ENCODE measurements at regions not wholly inside any gene's neighbourhood (a gene's known extent, or its start where the extent isn't known, plus 50 kb on each side); places are given as distances from the start of the nearest gene placed in this dataset.

DNA sequence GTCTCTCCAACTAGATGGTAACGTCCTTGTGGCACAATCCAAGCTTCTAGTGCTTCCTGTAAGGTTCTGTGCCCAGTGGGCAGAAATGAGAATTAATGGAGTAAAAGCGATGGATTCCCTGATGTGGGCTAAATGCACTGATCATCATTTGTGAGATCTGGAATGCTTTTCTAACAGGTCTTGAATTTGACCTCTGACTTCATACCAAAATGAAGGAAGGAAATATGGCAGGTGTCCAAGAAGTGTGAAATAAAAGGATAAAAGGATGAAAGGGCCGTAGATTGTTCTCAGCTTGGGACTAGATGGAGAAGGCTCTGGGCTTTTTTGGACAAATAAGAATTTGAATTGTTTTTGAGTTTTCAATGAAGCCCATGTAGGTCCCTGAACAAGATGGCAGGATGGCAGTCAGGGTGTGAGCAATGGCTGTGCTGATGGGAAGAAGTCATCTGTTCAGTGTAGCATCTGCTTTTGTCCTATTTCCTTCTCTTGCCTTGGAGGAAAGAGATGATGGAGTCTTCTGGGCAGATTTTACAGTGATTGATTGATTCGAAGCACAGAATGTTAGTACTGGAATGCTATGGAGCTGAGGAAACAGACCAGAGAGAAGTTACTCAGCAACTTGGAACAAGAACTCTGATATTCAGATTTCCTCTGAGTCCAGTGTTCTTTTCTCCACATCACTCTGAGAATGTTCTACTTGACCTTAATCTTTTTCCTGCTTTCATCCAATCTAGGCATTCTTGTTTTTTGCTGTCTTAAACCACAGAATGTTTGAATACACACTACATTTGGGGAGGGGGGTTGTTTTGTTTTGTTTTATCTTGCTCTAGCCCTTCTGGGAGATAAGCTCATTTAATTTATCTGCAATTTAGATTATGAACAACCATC, 286.0 kb downstream of the HLX start:
- DNase-seq = no peak

DNA sequence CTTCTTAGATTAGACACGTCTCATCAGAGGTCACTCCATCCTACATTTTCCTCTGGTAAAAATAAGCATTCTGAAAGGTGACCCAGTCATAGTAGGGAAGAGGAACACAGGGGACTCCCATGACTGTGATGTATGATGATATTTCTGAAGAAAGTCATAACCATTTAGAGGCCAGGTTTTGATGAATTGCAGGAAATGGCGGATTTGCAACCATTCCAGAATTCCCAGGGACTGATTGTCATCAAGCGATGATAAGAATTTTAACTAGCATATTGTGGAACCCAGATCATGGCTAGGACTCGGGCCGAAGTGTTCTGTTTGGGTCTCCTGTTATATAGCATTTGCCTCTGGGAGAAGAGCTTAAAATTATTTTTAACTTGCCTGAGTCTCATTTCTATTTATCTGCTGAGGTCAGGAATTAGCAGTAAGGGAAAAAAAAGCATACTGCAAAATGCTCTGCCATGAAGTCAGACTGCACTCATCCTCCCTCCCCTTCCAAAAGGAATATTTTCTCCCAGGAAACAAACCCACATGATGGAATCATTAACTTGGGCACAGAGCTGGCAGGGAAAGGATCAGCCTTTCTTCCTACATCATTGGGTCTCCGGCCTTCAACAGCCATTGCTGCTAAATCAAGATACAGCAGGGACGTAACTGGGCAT, 286.7 kb downstream of the HLX start:
- no peak for DNase-seq

DNA sequence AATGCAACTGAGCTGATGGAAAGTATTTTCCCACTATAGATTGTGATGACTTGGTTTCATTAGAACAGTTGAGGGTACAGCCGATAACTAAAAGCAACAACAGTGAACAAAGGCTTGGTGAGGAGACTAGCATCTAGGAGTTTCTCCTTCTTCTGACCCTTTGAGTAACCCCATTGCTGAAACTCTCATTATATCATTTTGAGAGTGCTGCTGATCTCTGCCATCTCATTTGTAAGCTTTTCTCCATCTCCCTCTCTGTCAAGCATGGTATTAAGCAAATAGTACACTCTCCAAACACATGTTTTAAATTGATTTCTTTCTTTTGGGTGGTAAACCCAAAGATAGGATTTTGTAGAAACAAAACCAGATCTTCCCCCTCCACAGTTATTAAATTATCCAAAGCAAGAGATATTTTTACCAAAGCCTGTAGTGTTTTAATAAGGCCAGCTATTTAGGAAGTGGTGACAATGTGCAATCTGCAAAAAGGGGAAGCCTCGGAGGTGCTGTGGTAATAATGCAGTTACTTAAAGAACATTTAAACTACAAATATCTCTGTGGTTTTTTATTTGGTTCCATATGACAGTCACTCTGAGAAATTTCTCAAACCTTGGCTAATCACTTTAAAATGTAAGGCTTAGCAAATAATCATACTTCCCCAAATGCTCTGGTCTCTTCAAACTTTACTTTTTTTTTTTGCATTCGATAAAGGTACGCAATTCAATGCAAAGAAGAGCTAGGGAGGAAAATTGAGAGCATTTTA, 287.5 kb downstream of the HLX start:
- DNase-seq = no peak

- DNase-seq = no peak
Measured at GRCh38 chr1:221169447-221169889, 290.2 kb downstream of the HLX start.

DNA sequence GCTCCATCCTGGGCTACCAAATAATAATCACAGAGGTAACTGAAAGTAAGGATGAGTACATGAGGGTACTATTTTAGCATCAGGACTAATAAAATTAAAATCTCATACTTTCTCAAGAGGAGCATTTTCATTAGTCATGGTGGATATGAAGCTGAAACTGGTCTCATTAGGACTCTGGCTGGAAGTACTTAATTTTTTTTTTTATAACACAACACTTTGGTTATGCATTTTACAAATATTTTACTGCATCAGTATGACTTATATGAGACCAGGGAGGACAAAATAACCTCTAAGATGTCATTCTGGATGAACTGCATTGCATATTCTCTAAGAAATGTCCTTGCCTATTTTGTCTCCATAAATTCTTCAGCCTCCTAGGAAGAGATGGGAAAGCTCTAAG, 290.9 kb downstream of the HLX start:
- no peak for DNase-seq

DNA sequence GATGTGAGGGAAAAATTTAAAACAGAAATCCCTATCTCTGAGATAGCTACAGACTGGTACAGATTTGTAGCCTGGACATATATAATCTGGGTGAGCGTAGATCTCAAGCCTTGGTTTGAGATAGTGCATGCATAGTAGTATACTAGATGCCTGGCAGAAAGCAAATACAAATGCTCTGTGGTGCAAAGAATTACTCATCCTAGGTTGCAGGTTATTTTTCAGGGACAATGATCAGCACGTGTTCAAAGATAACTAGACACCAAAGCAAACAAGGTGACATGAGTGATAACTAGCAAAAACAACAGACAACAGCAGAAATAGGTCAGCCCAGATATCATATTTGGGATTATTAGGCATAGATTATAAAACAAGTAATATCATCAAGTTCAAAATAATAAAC, 292.5 kb downstream of the HLX start:
- no peak for DNase-seq

DNA sequence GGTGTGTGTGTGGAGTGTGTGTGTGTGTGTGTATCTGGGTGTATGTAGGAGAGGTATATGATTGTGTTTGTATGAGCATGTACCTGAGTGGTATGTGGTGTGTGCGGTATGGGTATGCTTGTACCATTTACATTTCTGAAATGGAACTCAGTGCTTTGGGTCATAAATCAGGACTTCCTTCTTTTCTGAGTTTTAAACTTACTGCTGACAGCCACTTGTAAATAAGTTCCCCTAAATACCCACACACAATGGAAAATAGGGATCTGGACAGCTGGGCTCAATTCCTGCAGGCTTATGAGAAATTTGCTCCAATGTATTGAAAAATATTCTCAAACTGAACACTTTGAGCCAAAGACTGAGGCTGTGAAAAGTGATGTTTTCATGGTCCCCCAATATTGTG, 293.6 kb downstream of the HLX start:
- DNase-seq = no peak

- no peak for DNase-seq
Measured at GRCh38 chr1:221174330-221174993, 295.2 kb downstream of the HLX start.

GRCh38 chr1:221175249-221175648, 296.0 kb downstream of the HLX start:
- no peak for DNase-seq

DNA sequence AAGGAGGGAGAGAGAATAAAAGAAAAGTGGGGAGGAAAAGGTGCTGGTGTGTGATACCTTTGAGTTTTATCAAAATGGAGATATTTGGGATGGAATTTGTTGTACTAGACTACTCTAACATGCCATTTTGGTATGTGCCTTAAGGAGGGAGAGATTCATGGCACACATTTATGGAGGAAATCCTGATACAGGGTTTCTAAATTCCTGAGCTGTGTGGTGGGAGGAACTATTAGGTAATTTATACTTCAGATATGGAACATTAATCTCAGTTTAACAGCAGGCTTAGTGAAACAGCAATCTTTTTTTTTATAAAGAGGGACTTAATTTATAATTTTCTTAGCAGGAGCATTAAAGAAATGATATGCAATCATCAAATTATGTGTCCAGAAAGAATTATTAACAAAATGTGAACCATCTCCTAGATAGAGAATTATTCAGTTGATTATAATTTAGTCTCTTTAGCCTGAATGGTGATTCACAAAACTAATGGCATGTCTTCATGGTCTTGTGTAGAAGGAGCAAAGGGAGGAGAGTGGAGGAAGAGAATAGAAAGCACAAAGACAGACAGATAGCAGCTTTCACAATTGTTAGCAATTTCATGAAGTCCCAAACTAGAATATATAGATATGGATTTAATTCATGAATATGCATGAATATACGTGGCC, 301.6 kb downstream of the HLX start:
- DNase-seq = no peak

DNA sequence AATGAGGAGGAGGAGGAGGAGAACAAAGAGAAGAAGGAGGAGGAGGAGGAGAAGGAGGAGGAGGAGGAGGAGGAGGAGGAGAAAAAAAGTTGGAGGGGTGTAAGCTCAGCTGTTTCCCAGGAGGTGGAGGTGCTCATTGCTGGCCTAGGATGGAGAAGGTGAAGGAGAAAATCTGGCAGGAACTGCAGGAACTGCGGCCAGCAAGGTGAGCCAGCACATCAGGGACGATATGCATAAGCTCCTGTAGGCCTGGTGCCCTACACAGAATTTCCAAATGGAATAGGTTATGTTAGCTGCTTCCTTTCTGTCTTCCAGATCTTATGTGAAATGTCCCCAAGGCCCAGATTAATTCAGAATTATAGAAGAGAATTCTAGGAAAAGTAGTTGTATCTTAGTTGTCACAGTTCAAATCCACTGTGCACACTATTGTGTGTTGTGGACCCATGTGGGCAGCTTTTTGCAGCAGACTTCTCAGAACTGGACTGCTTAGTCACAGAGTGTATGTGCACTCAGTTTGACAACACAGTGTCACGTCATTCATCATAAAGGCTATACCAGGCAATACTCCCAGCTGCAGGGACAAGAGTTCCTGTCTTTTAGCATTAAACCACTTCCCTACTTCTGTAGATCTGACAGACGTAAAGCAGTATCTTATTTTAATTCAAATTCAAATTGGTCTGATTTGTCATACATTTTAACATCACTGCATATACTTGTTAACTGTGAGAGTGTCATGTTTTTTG, 303.7 kb downstream of the HLX start:
- DNase-seq = no peak

DNA sequence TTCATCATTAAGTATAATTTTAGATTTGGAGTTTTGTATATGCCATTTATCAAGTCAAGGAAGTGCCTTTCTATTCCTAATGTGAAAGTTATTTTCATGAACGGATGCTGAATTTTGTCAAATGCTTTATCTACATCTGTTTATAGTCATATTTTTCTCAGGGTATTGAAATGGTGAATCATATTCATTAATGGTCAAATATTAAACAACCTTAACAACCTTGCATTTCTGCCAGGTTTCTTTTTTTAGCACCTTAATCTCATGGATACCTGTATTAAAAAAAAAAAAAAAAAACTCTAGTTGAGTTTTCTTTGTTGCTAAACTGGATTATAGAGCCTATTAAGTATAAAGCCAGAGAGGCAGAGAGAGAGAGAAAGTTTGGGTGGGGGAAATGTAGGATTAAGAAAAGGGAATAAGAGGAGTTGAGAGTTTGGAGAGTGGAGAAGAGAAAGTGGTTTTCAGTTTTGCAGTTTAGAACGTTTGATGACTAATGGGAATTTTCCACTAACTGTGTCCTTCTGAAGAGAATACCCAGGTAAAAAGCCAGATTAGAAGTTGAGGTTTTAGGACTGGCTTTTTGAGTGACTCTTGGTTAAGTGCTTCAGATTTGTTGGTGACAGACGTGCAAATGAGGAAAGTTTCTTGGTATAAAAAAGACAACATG, 305.0 kb downstream of the HLX start:
- DNase-seq = no peak

GRCh38 chr1:221187174-221187573, 307.9 kb downstream of the HLX start:
- no peak for DNase-seq

GRCh38 chr1:221188458-221188857, 309.2 kb downstream of the HLX start:
- no peak for DNase-seq

GRCh38 chr1:221190249-221190648, 311.0 kb downstream of the HLX start:
- no peak for DNase-seq

DNA sequence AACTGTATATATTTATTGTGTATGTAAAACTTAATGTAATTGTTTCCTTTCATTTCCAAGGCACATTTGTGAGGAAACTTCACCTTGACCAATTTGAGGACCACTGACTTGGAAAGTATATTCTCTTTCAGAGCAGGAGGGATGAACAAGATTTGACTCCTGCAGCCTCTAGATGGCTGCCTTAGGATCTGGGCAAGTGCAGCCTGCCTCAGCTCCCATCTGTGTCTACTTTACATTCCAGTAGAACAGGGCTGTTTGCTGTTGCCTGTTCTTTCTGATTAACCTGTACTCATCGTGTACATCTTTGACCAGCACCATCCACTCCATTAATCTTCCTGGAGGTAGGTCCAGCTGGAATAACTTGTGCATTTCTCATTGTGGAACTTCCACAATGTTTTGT, 312.8 kb downstream of the HLX start:
- DNase-seq = no peak

GRCh38 chr1:221200464-221200863, 321.2 kb downstream of the HLX start:
- no peak for DNase-seq

DNA sequence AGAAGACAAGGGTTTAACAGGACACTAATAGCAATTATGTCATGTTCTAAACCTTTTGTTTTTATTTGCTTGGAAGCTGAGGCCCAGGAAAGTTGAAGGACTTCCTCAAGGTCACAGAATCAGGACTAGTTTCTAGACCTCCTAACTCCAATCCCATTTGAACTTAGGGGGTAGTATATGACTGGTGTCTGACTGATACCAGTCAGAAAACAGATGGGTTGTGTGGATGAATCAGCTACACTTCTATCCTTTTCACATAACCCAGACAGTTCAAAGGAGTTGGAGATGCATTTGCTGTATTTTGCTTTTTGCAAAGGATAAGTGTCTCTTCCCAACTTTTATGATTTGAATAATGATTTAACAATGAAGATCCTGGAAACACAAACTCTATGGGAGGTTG, 322.5 kb downstream of the HLX start:
- DNase-seq = no peak

DNA sequence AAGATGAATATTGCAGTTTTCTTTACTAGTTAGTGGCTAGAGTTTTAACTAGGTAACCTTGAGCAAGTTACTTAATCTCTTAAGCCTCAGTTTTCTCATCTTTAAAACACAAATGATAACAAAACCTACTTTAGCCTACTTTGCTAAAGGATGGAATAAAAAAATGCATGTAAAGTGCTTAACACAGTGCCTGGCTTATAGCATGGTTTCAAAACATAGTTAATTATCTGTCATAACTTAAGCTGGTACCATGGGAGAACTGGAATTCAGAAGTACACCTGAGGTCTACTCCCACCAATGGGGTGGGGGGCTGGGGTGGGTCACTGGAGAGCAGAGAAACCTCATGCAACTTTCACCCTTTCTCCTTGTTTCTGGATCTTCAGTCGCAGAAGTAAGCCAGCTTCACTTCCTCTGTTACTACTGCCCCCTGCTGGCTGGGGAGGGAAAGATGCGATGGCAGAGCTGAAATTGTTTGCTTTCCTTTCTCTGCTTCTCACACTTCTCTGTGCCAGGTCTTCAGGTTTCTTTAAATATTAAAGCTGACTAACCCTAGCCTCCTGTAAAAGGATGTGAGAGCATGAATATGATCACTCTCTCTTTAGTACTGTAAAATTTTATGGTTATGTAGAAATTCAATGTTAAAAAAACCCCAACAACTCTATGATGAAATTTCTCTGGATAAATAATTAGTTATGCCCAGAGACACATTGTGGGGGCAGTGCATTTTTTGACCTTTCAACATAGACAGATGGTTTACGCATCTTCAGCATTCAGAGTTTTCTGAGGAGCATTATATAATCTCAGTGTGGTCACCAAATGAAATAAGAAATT, 324.2 kb downstream of the HLX start:
- peak; percentile 16 for DNase-seq

Measured in SHP77 treated with DMSO at 0.1 percent for 48 hours (cell line).